ENCODE measurements at regions not wholly inside any gene's neighbourhood (a gene's known extent, or its start where the extent isn't known, plus 50 kb on each side); places are given as distances from the start of the nearest gene placed in this dataset.

- no peak for TF ChIP-seq POLR2AphosphoS5 (IDR thresholded peaks at IDR 0.05)
- TF ChIP-seq CTCF (IDR thresholded peaks at IDR 0.05): no peak
- no peak for TF ChIP-seq POLR2A (IDR thresholded peaks at IDR 0.05)
Measured at GRCh38 chr3:76178412-76178811, 393.1 kb upstream of the ZNF717 start.

Data from breast epithelium (tissue), 3 donors.